ENCODE measurements at regions not wholly inside any gene's neighbourhood (a gene's known extent, or its start where the extent isn't known, plus 50 kb on each side); places are given as distances from the start of the nearest gene placed in this dataset.

- H3K36me3 ChIP-seq (replicated peaks) = no peaks in the 10 kb centered on the region
- no peak overlapping the region for H3K4me3 ChIP-seq
- H3K27me3 ChIP-seq (ENCODE audit: low read depth) = no peaks in the 10 kb centered on the region
- no peak for DNase-seq (ENCODE audit: low spot score in 2 of 2)
- no peaks in the 10 kb centered on the region for H3K9me3 ChIP-seq
- no peaks in the 10 kb centered on the region for H3K4me1 ChIP-seq
- in situ Hi-C loops (cut with MboI; ENCODE audit: low sequenced_read_pairs) = no loop called here
These were observed 51.9 kb upstream of the COMTD1 start for GRCh38 chr10:75287697-75288096.

GRCh38 chr10:75286901-75287300 is 51.1 kb upstream of the COMTD1 start:
- Histone ChIP-seq H3K36me3 (replicated peaks) (no peaks in the 10 kb centered on the region), H3K27me3 (ENCODE audit: low read depth) (no peaks in the 10 kb centered on the region), H3K4me3 (no peak overlapping the region), H3K4me1 (no peaks in the 10 kb centered on the region), H3K9me3 (no peaks in the 10 kb centered on the region)
- in situ Hi-C loops (cut with MboI; ENCODE audit: low sequenced_read_pairs) = no loop called here
- DNase-seq (ENCODE audit: low spot score in 2 of 2) = no peak
